Testis (tissue), 2 donors: ENCODE measurements at regions not wholly inside any gene's neighbourhood (a gene's known extent, or its start where the extent isn't known, plus 50 kb on each side); places are given as distances from the start of the nearest gene placed in this dataset.

Source experiments
- DNase-seq: peaks from one replicate; pipeline ENCODE4 v3.0.0-alpha.2; 2019
- H3K27ac ChIP-seq, 2 donors: fragments of 200-600 bp; sonication (generic); one replicate each; pipeline ENCODE4 v1.5.1; 2019
- H3K27me3 ChIP-seq: fragments of 200-600 bp; sonication (generic); one replicate; pipeline ENCODE4 v1.5.1; 2019
- H3K36me3 ChIP-seq: fragments of 200-600 bp; sonication (generic); one replicate; pipeline ENCODE4 v1.5.1; 2017; ENCODE audit warnings: low read depth; ENCODE audit errors: missing control alignments
- H3K4me1 ChIP-seq: fragments of 200-600 bp; sonication (generic); one replicate; pipeline ENCODE4 v1.5.1; 2019
- H3K4me3 ChIP-seq, 2 donors: fragments of 200-600 bp; sonication (generic); one replicate each; pipeline ENCODE4 v1.5.1; 2017 to 2019
- H3K9me3 ChIP-seq: fragments of 200-600 bp; sonication (generic); one replicate; pipeline ENCODE4 v1.5.1; 2017
- CTCF ChIP-seq, 3 experiments: fragments of 450-650 bp in 2 of 3; fragments of 200-600 bp in 1 of 3; sonication (generic) in 1 of 3; IDR thresholded peaks; one replicate each; pipeline ENCODE4 v1.5.1; 2016 to 2019; ENCODE audit warnings: antibody characterized with exemption in 3 of 3, mild to moderate bottlenecking in 2 of 3, moderate library complexity in 1 of 3
- POLR2A ChIP-seq: fragments of 450-650 bp; IDR thresholded peaks from one replicate; pipeline ENCODE4 v1.6.1; 2017; ENCODE audit warnings: antibody characterized with exemption, mild to moderate bottlenecking, moderate library complexity
- whole genome bisulfite sequencing, 2 donors: methylation state at CpG; one replicate each; pipeline ENCODE4 v1.1.5; 2018; 5-methylcytosine and 5-hydroxymethylcytosine counted together
- intact Hi-C: fragments of 100-400 bp; cut with DNase I; formaldehyde crosslinking; loops from one replicate; pipeline ENCODE4 v1.15.1; 2023; ENCODE audit warnings: low total_unique reads

- intact Hi-C loops, result no loop called here
- H3K4me3 ChIP-seq, result no peak overlapping the region
- H3K36me3 ChIP-seq, result no peaks in the 10 kb centered on the region
- no peak for DNase-seq
- no peaks in the 10 kb centered on the region for H3K9me3 ChIP-seq
- H3K4me1 ChIP-seq, result no peaks in the 10 kb centered on the region
- H3K27me3 ChIP-seq, result no peaks in the 10 kb centered on the region
- H3K27ac ChIP-seq, result no peak overlapping the region
- no peak for TF ChIP-seq CTCF (IDR thresholded peaks at IDR 0.05)
- TF ChIP-seq POLR2A, result no peak
- 40 to 52% methylated on average over 9 of the region's 9 CpGs for WGBS, 2 donors
Measured at GRCh38 chr7:24073651-24074420, 210.2 kb upstream of the NPY start.

- WGBS, 2 donors, result 57 to 71% methylated on average over 1 of the region's 1 CpG
- H3K36me3 ChIP-seq, result no peaks in the 10 kb centered on the region
- no peaks in the 10 kb centered on the region for H3K9me3 ChIP-seq
Measured at GRCh38 chr7:24075426-24075810, 208.6 kb upstream of the NPY start.

GRCh38 chr7:24082826-24083225 lies 201.2 kb upstream of the NPY start:
- no peak overlapping the region for H3K27ac ChIP-seq
- H3K9me3 ChIP-seq, result no peaks in the 10 kb centered on the region
- intact Hi-C loops, result no loop called here
- H3K36me3 ChIP-seq, result no peaks in the 10 kb centered on the region
- no peaks in the 10 kb centered on the region for H3K27me3 ChIP-seq
- TF ChIP-seq CTCF (IDR thresholded peaks at IDR 0.05), result no peak
- TF ChIP-seq POLR2A, result no peak
- no peak overlapping the region for H3K4me3 ChIP-seq
- H3K4me1 ChIP-seq, result no peaks in the 10 kb centered on the region
- DNase-seq, result no peak
- 83 to 95% methylated on average over 1 to 2 of the region's 2 CpGs for WGBS, 2 donors

More at GRCh38 chr7:24075426-24075810, 208.6 kb upstream of the NPY start:
- intact Hi-C loops, result no loop called here
- Histone ChIP-seq H3K27ac (no peak overlapping the region), H3K4me3 (no peak overlapping the region), H3K4me1 (no peaks in the 10 kb centered on the region), H3K27me3 (no peaks in the 10 kb centered on the region)
- TF ChIP-seq POLR2A (no peak), CTCF (IDR thresholded peaks at IDR 0.05) (no peak)
- DNase-seq, result no peak

- Histone ChIP-seq H3K27me3 (no peaks in the 10 kb centered on the region), H3K4me1 (no peaks in the 10 kb centered on the region), H3K9me3 (no peaks in the 10 kb centered on the region), H3K27ac (no peak overlapping the region), H3K4me3 (no peak overlapping the region), H3K36me3 (no peaks in the 10 kb centered on the region)
- intact Hi-C loops, result no loop called here
- DNase-seq, result no peak
- TF ChIP-seq CTCF (IDR thresholded peaks at IDR 0.05) (no peak), POLR2A (no peak)
Measured at GRCh38 chr7:24102988-24103387, 181.0 kb upstream of the NPY start.

GRCh38 chr7:24108906-24109376 lies 175.0 kb upstream of the NPY start:
- WGBS, 2 donors, result 82 to 84% methylated on average over 1 of the region's 1 CpG
- Histone ChIP-seq H3K9me3 (no peaks in the 10 kb centered on the region), H3K4me1 (no peaks in the 10 kb centered on the region), H3K27me3 (no peaks in the 10 kb centered on the region), H3K36me3 (no peaks in the 10 kb centered on the region), H3K27ac (no peak overlapping the region), H3K4me3 (no peak overlapping the region)
- TF ChIP-seq CTCF (IDR thresholded peaks at IDR 0.05) (no peak), POLR2A (no peak)
- intact Hi-C loops, result no loop called here
- DNase-seq, result no peak
